GM18867 (cell line): ENCODE measurements at regions not wholly inside any gene's neighbourhood (a gene's known extent, or its start where the extent isn't known, plus 50 kb on each side); places are given as distances from the start of the nearest gene placed in this dataset.
"Not testable (repeated sequence)": the region's sequence is repeated elsewhere in the genome, so short reads cannot be mapped to it uniquely, and the experiment has no call there.

ENCODE experiments used
- ATAC-seq: cut with Tn5 transposase; IDR thresholded peaks from one replicate; pipeline ENCODE4 v1.9.1; 2021; ENCODE audit warnings: mild to moderate bottlenecking, moderate library complexity; ENCODE audit not compliant: unreplicated experiment

GRCh38 chr3:116512281-116512680 is 67.0 kb upstream of the LSAMP start:
- ATAC-seq: no peak

- no peak for ATAC-seq
Measured at GRCh38 chr3:116512931-116513330, 67.6 kb upstream of the LSAMP start.

DNA sequence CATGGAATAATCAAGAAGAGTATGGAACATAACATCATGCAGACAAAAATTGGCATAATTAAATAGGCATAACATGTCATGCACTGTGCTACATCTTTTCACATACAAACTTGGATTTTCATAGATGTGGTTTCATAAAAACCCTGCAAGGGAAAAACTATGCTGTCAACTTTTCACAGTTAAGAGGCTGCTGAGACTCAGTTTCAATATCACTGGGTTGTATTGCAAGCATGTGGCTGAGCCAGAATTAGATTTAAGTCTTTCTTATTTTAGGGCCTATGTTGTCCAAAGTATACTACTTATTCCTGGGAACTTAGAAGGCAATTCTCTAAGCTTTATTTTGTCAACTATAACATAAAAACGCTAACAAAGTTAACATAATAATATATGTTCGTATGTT is 70.7 kb upstream of the LSAMP start:
- no peak for ATAC-seq

GRCh38 chr3:116517308-116517707 is 72.0 kb upstream of the LSAMP start:
- ATAC-seq: peak; percentile 47

DNA sequence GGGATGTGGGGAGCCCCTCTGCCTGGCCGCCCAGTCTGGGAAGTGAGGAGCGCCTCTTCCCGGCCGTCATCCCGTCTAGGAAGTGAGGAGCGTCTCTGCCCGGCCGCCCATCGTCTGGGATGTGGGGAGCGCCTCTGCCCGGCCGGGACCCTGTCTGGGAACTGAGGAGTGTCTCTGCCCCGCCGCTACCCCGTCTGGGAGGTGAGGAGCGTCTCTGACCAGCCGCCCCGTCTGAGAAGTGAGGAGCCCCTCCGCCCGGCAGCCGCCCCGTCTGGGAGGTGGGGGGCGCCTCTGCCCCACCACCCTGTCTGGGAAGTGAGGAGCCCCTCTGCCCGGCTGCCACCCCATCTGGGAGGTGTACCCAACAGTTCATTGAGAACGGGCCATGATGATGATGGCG is 73.8 kb upstream of the LSAMP start:
- not testable (repeated sequence) for ATAC-seq

DNA sequence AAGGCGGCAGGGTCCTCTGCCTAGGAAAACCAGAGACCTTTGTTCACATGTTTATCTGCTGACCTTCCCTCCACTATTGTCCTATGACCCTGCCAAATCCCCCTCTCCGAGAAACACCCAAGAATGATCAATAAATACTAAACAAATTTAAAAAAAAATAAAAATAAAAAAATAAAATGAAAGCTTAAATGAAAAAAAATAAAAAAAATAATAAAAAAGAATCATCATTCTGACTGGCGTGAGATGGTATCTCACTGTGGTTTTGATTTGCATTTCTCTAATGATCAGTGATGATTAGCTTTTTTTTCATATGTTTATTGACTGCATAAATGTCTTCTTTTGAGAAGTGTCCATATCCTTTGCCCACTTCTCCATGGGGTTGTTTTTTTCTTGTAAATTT is 74.5 kb upstream of the LSAMP start:
- not testable (repeated sequence) for ATAC-seq

DNA sequence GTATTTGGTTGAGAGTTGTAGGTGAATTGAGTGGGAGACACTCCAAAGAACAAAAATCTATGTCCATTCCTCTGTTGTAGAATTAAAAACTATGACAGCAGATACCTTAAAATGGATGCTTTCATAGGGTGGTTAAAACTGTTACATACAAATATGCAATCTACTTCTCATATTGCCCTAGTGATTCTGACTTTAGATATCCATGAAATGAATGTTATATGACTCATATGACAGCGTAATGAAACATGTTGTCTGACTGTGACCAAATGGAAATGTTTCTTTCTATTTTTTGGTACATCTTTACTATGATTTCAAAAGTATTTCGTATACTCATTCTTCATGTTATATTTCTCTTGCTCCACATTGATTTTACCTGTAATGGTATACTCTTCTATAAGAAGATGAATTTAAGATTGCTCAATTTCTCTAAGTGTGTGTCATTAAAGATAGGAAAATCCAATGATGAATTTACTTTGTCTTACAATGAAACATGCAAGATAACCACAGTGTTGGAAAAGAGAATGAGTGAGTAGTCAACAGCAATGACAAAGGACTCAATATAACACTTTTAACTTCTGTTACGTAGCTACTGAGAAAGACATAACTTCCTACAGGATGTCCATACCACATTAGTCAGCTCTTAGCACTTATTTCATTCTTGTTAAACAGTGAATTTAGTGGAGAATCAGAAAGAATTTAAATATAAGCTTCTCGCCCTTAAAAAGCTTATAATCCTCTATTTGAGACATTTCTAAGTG is 79.3 kb upstream of the LSAMP start:
- ATAC-seq: no peak

- no peak for ATAC-seq
Measured at GRCh38 chr3:116552246-116552645, 107.0 kb upstream of the LSAMP start.

GRCh38 chr3:116553355-116553754 is 108.1 kb upstream of the LSAMP start:
- ATAC-seq: no peak

- ATAC-seq: no peak
Measured at GRCh38 chr3:116561529-116561928, 116.2 kb upstream of the LSAMP start.

DNA sequence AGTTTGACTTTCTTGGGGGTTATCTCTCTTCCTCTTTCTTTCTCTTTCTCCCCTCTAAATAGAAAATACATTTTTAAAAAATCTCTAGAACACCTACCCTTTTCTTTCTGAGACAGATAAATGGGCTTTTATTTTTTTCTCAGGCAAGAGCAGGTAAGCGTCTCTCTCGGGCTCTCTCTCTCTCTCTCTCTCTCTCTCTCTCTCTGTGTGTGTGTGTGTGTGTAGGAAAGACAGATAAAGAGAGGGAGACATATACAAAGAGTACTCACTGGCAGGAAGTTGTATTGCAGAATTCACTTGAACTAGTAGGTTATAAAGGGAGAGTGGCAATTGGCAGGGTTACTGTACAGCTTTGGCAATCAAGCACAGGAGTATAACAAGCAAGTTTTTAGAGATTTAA is 118.1 kb upstream of the LSAMP start:
- no peak for ATAC-seq

GRCh38 chr3:116566478-116566960 is 121.2 kb upstream of the LSAMP start:
- no peak for ATAC-seq

DNA sequence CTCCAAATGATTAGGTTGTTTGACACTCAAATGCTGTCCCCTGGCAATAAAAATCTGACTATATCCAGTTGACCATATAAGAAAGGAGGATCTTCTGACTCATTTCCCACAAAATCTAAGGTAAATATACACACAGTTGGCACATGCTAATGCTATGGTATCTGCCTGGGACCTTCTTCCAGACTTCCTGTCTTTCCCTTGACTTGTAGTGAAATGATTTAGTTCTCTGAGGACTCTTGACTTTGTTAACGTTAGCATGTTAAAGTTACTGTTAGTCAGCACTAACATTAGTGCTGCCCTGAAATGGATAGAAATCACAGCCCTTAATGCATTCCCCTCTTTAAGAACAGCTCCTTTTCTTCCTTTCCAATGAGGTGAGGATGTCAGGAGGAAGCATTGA is 124.3 kb upstream of the LSAMP start:
- ATAC-seq: no peak

DNA sequence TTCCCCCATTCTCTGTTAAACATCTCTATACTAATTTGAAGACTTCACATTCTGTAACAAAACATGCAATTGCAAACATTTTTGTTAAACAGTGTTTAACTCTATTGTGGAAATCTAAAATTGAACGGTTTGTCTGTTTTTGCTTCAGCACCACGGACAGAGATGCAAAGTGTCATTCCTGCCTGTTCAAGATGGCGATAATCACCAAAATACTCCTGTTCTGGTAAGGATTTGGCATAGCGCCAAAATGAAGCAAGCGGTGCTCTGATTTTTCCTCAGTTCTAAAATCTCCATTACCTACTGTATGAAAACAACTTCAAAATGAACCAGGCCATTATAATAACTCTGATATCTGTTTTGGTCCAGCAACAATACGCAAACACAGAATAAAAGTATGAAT is 129.7 kb upstream of the TUSC7 start:
- no peak for ATAC-seq

GRCh38 chr3:116586285-116586944 is 123.2 kb upstream of the TUSC7 start:
- no peak for ATAC-seq

- ATAC-seq: no peak
Measured at GRCh38 chr3:116591236-116591635, 118.3 kb upstream of the TUSC7 start.

GRCh38 chr3:116601206-116601605 is 108.4 kb upstream of the TUSC7 start:
- no peak for ATAC-seq

DNA sequence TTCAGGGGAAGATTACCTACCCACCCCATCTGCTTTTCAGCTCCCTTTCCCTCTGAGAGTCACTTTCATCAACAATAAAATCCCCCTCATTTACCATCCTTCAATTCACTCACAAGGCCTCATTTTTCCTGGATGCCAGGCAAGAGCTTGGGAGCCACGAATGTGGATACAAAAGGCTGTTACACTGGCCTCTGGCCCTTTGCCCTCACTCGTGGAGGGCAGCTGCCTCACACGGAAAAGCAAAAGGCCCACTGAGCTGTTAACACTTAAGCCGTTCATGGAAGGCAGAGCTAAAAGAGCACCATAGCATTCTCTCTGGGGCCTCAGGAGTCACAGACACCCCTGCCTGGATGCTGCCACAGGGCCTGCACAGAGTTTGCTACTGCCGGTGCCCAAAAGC is 102.4 kb upstream of the TUSC7 start:
- ATAC-seq: no peak

GRCh38 chr3:116610124-116610523 is 99.5 kb upstream of the TUSC7 start:
- ATAC-seq: no peak

GRCh38 chr3:116614795-116615362 is 94.7 kb upstream of the TUSC7 start:
- ATAC-seq: peak; percentile 74

DNA sequence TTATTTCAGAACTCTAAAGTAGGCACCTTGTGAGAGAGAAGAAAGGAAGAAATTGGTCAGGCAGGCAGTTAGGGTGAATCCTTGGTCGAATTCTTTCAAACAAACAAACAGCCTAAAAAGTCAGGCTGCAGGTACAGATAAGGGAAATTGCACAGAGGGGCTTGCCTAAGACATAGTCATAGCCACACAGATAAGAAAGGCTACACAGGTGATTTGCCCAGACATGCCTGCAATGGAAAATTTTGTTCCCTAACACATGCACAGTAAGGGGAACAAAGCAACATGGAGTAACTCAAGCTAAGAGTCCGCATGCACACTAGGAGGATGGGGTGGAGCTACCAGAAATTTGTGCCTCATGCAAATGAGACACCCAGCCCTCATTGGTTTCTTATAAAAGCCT is 91.4 kb upstream of the TUSC7 start:
- no peak for ATAC-seq

DNA sequence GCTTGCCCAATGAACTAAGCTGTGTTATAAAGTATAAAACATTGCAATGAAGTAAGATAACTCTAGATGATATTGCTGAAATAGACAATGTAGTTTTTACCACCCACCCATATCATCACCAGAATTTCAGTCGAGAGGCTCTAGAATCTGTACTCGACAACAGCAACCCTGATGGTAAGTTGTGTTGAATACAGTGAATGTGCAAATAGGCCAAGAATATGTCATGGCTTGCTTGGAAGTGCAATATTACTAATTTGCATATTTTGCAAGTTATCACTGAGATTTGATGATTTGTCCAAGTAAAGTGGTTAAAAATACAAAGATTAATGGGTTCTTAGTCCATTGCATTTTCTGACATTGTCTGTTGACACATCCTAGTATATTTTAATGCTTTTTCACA is 90.6 kb upstream of the TUSC7 start:
- ATAC-seq: no peak
